ENCODE measurements at regions not wholly inside any gene's neighbourhood (a gene's known extent, or its start where the extent isn't known, plus 50 kb on each side); places are given as distances from the start of the nearest gene placed in this dataset.

GRCh38 chr11:95562196-95562921 lies 227.2 kb downstream of the FAM76B start:
- TF ChIP-seq, protein P1, sequence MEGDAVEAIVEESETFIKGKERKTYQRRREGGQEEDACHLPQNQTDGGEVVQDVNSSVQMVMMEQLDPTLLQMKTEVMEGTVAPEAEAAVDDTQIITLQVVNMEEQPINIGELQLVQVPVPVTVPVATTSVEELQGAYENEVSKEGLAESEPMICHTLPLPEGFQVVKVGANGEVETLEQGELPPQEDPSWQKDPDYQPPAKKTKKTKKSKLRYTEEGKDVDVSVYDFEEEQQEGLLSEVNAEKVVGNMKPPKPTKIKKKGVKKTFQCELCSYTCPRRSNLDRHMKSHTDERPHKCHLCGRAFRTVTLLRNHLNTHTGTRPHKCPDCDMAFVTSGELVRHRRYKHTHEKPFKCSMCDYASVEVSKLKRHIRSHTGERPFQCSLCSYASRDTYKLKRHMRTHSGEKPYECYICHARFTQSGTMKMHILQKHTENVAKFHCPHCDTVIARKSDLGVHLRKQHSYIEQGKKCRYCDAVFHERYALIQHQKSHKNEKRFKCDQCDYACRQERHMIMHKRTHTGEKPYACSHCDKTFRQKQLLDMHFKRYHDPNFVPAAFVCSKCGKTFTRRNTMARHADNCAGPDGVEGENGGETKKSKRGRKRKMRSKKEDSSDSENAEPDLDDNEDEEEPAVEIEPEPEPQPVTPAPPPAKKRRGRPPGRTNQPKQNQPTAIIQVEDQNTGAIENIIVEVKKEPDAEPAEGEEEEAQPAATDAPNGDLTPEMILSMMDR (IDR thresholded peaks at IDR 0.05; ENCODE audit: low read length, missing control alignments), result no peak
- no peak overlapping the region for H3K4me3 ChIP-seq (replicated peaks; ENCODE audit: low read depth, low read length)
- no peak for DNase-seq (ENCODE audit: low read depth)

DNA sequence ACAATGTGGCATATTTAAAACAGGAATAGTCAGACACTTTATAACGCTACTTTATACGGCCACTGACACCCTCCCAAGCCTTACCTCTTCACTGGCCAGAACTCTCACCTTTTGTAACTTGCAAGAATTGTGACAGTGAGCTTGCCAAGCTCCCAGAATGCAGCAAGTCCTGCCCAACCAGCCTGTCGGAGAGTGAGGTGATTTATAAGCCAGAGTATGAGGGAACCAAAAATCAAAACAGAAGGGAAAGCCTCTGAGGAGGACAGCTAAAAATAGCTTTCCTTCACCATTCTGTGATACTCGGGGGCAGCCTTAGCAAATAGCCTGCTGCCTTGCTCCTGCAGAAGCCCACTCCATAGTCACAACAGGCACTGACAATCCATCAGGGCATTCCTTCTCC lies 229.7 kb downstream of the FAM76B start:
- no peak overlapping the region for H3K4me3 ChIP-seq (replicated peaks; ENCODE audit: low read depth, low read length)
- no peak for DNase-seq (ENCODE audit: low read depth)
- TF ChIP-seq, protein P1 (IDR thresholded peaks at IDR 0.05; ENCODE audit: low read length, missing control alignments), result no peak

- TF ChIP-seq, protein P1 (IDR thresholded peaks at IDR 0.05; ENCODE audit: low read length, missing control alignments), result no peak
- no peak for DNase-seq (ENCODE audit: low read depth)
- no peak overlapping the region for H3K4me3 ChIP-seq (replicated peaks; ENCODE audit: low read depth, low read length)
Observed at GRCh38 chr11:95557376-95557775, 232.2 kb downstream of the FAM76B start.

GRCh38 chr11:95556342-95557163 lies 233.0 kb downstream of the FAM76B start:
- TF ChIP-seq, protein P1 (IDR thresholded peaks at IDR 0.05; ENCODE audit: low read length, missing control alignments), result no peak

DNA sequence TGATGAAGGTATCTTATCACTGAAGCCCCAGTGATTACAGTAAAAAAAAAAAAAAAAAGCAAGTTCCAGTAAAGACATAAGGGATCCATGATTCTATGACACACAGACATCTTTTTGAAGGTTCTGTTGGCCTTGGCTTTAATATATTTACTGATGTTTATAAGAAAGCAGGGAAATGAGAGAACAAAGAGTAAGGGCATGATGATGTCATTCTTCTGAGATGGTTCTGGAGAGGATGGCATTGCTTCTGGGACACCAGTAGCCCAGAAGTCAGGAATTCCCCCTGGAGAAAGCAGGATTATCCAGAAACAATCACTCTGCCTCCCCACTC lies 233.6 kb downstream of the FAM76B start:
- H3K4me3 ChIP-seq (replicated peaks; ENCODE audit: low read depth, low read length), result no peak overlapping the region
- TF ChIP-seq, protein P1 (IDR thresholded peaks at IDR 0.05; ENCODE audit: low read length, missing control alignments), result no peak
- no peak for DNase-seq (ENCODE audit: low read depth)

More at GRCh38 chr11:95556342-95557163, 233.0 kb downstream of the FAM76B start:
- peak; percentile 43 for DNase-seq (ENCODE audit: low read depth)
- no peak overlapping the region for H3K4me3 ChIP-seq (replicated peaks; ENCODE audit: low read depth, low read length)

DNA sequence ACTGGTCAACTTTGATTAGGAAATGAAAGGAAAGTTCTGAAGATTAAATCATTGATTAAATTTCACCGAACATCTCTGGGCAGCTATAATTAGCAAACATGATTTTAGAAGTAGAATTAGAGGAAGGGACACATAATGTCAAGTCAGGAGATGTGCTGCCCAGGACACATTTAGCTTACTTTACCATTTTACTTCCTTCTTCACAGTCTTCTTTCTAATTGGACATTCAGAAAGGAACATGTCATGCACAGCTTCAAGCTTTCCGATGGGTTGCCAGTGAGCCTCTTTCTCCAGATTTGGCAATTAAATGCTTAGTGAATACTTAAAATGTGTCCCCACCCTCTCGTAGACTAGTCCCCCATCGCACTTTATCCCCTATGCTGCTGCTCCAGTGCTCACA lies 234.7 kb downstream of the FAM76B start:
- no peak for DNase-seq (ENCODE audit: low read depth)
- H3K4me3 ChIP-seq (replicated peaks; ENCODE audit: low read depth, low read length), result no peak overlapping the region
- TF ChIP-seq, protein P1 (IDR thresholded peaks at IDR 0.05; ENCODE audit: low read length, missing control alignments), result no peak

Data from fibroblast of pulmonary artery (primary cell).